H9 (cell line): ENCODE measurements at regions not wholly inside any gene's neighbourhood (a gene's known extent, or its start where the extent isn't known, plus 50 kb on each side); places are given as distances from the start of the nearest gene placed in this dataset.

Source experiments
- DNase-seq: peaks from one replicate; pipeline ENCODE4 v3.0.0-alpha.2; 2017
- H2AFZ ChIP-seq: one replicate; pipeline ENCODE4 v1.6.1; 2013; ENCODE audit warnings: mild to moderate bottlenecking, low read length, control low read depth, moderate library complexity
- H2AK5ac ChIP-seq: 2 replicates; pipeline ENCODE4 v1.6.1; 2013; ENCODE audit warnings: low read length, control low read depth, mixed read lengths; ENCODE audit not compliant: insufficient read length
- H2BK120ac ChIP-seq: one replicate; pipeline ENCODE4 v1.6.1; 2013; ENCODE audit warnings: low read depth, mild to moderate bottlenecking, low read length, control low read depth, inconsistent platforms; ENCODE audit not compliant: poor library complexity, severe bottlenecking
- H2BK12ac ChIP-seq: 2 replicates; pipeline ENCODE4 v1.6.1; 2013; ENCODE audit warnings: low read length, control low read depth, mixed read lengths, low read depth; ENCODE audit not compliant: insufficient read length
- H2BK15ac ChIP-seq: 2 replicates; pipeline ENCODE4 v1.6.1; 2013; ENCODE audit warnings: low read depth, low read length, control low read depth
- H2BK20ac ChIP-seq: one replicate; pipeline ENCODE4 v1.6.1; 2013; ENCODE audit warnings: low read depth, mild to moderate bottlenecking, low read length, control low read depth, inconsistent platforms; ENCODE audit not compliant: poor library complexity, severe bottlenecking
- H2BK5ac ChIP-seq: 2 replicates; pipeline ENCODE4 v1.6.1; 2013; ENCODE audit warnings: low read length, control low read depth, mixed read lengths; ENCODE audit not compliant: insufficient read length
- H3K14ac ChIP-seq: 2 replicates; pipeline ENCODE4 v1.6.1; 2013; ENCODE audit warnings: low read length, control low read depth; ENCODE audit not compliant: insufficient read depth
- H3K18ac ChIP-seq: 2 replicates; pipeline ENCODE4 v1.6.1; 2013; ENCODE audit warnings: low read depth, mild to moderate bottlenecking, mixed read lengths, low read length, control low read depth; ENCODE audit not compliant: insufficient read length
- H3K23ac ChIP-seq: 2 replicates; pipeline ENCODE4 v1.6.1; 2013; ENCODE audit warnings: low read length, control low read depth, mixed read lengths, low read depth; ENCODE audit not compliant: insufficient read length
- H3K23me2 ChIP-seq: 2 replicates; pipeline ENCODE4 v1.6.1; 2013; ENCODE audit warnings: low read depth, mild to moderate bottlenecking, mixed read lengths, low read length, control low read depth; ENCODE audit not compliant: insufficient read length, poor library complexity, severe bottlenecking
- H3K27ac ChIP-seq: 2 replicates; pipeline ENCODE4 v1.5.1; 2013; ENCODE audit warnings: low read length, control low read depth, mixed read lengths, low read depth; ENCODE audit not compliant: insufficient read length
- H3K27me3 ChIP-seq: 2 replicates; pipeline ENCODE4 v1.6.1; 2013; ENCODE audit warnings: low read length, control low read depth, inconsistent platforms; ENCODE audit not compliant: insufficient read depth
- H3K4ac ChIP-seq: 2 replicates; pipeline ENCODE4 v1.6.1; 2013; ENCODE audit warnings: low read depth, mild to moderate bottlenecking, control low read depth, inconsistent platforms, low read length, moderate library complexity
- H3K4me1 ChIP-seq: 2 replicates; pipeline ENCODE4 v1.6.1; 2013; ENCODE audit warnings: low read length, control low read depth, inconsistent platforms; ENCODE audit not compliant: insufficient read depth
- H3K4me2 ChIP-seq: 2 replicates; pipeline ENCODE4 v1.6.1; 2013; ENCODE audit warnings: low read length, control low read depth, mixed read lengths; ENCODE audit not compliant: insufficient read length, insufficient read depth
- H3K56ac ChIP-seq: 2 replicates; pipeline ENCODE4 v1.6.1; 2013; ENCODE audit warnings: low read depth, mild to moderate bottlenecking, mixed read lengths, low read length, control low read depth; ENCODE audit not compliant: insufficient read length
- H3K79me1 ChIP-seq: 2 replicates; pipeline ENCODE4 v1.6.1; 2013; ENCODE audit warnings: low read depth, mild to moderate bottlenecking, moderate library complexity, low read length, control low read depth, inconsistent platforms; ENCODE audit not compliant: insufficient read depth, poor library complexity, severe bottlenecking
- H3K79me2 ChIP-seq: 2 replicates; pipeline ENCODE4 v1.6.1; 2013; ENCODE audit warnings: low read length, control low read depth, inconsistent platforms; ENCODE audit not compliant: insufficient read depth
- H3K9ac ChIP-seq: 2 replicates; pipeline ENCODE4 v1.6.1; 2013; ENCODE audit warnings: low read length, control low read depth, mixed read lengths; ENCODE audit not compliant: insufficient read length; ENCODE audit errors: extremely low read depth
- H3K9me3 ChIP-seq: one replicate; pipeline ENCODE4 v1.6.1; 2013; ENCODE audit warnings: low read depth, low read length, inconsistent platforms; ENCODE audit not compliant: control insufficient read depth
- H3T11ph ChIP-seq: one replicate; pipeline ENCODE4 v1.6.1; 2013; ENCODE audit warnings: mild to moderate bottlenecking, low read length, control low read depth, inconsistent platforms
- H4K20me1 ChIP-seq: one replicate; pipeline ENCODE4 v1.6.1; 2013; ENCODE audit not compliant: control insufficient read depth, insufficient read length, insufficient read depth
- H4K5ac ChIP-seq: 2 replicates; pipeline ENCODE4 v1.6.1; 2013; ENCODE audit warnings: low read depth, mild to moderate bottlenecking, mixed read lengths, low read length, control low read depth; ENCODE audit not compliant: insufficient read length
- H4K8ac ChIP-seq: replicated peaks from 2 replicates; pipeline ENCODE4 v1.6.1; 2013; ENCODE audit warnings: low read length, control low read depth, mixed read lengths, low read depth; ENCODE audit not compliant: insufficient read length
- H4K91ac ChIP-seq: 2 replicates; pipeline ENCODE4 v1.6.1; 2013; ENCODE audit warnings: low read depth, mild to moderate bottlenecking, moderate library complexity, mixed read lengths, low read length, control low read depth; ENCODE audit not compliant: insufficient read length
- H3K27ac Mint-ChIP-seq, 3 experiments: 2 replicates in 2 of 3; 3 replicates in 1 of 3; pipeline ENCODE4 v1.8.0; 2020 to 2021; ENCODE audit warnings: mixed read lengths in 3 of 3, mild to moderate bottlenecking in 1 of 3, moderate library complexity in 1 of 3
- H3K27me3 Mint-ChIP-seq: 2 replicates; pipeline ENCODE4 v1.8.0; 2021; ENCODE audit warnings: low read depth, mild to moderate bottlenecking, moderate library complexity, mixed read lengths
- H3K36me3 Mint-ChIP-seq, 3 experiments: 2 replicates in 2 of 3; 3 replicates in 1 of 3; pipeline ENCODE4 v1.8.0; 2020 to 2021; ENCODE audit warnings: low read depth in 3 of 3, mixed read lengths in 3 of 3; ENCODE audit not compliant: insufficient read depth in 1 of 3
- H3K4me1 Mint-ChIP-seq, 2 experiments: 2 replicates each; pipeline ENCODE4 v1.8.0; 2020; ENCODE audit warnings: mixed read lengths in 2 of 2
- H3K4me3 Mint-ChIP-seq, 2 experiments: 2 replicates in 1 of 2; 3 replicates in 1 of 2; pipeline ENCODE4 v1.8.0; 2020 to 2021; ENCODE audit warnings: mild to moderate bottlenecking in 2 of 2, mixed read lengths in 2 of 2, moderate library complexity in 1 of 2
- H3K9me3 Mint-ChIP-seq, 2 experiments: 2 replicates in 1 of 2; 3 replicates in 1 of 2; pipeline ENCODE4 v1.8.0; 2020; ENCODE audit warnings: mild to moderate bottlenecking in 2 of 2, mixed read lengths in 2 of 2, moderate library complexity in 1 of 2
- CTCF ChIP-seq: fragments of 200-600 bp; sonication (generic); conservative IDR thresholded peaks from 3 replicates; pipeline ENCODE4 v1.8.0; 2021; ENCODE audit warnings: antibody characterized with exemption, mild to moderate bottlenecking
- WGBS: extraction: QIAGEN DNeasy Blood & Tissue Kit; methylation state at CpG from one replicate; pipeline ENCODE4 v1.1.7; 2013; ENCODE audit warnings: missing lambda C conversion rate, low lambda C conversion rate, mixed read lengths; ENCODE audit not compliant: insufficient read length; ENCODE audit errors: extremely low coverage; 5-methylcytosine and 5-hydroxymethylcytosine counted together

- H3K4ac ChIP-seq = no peak overlapping the region
- no peak overlapping the region for H2BK120ac ChIP-seq
- H3K4me1 ChIP-seq = no peaks in the 10 kb centered on the region; the same call in 1 of the 2 replicates
- no peak overlapping the region for H2BK12ac ChIP-seq
- H3K9me3 Mint-ChIP-seq = no peaks in the 10 kb centered on the region
- DNase-seq = no peak
- TF ChIP-seq CTCF = no peak
- H3K23me2 ChIP-seq = no peaks in the 10 kb centered on the region
- peaks cover 11 to 15% of the 10 kb centered on the region in 2 experiments for H3K4me1 Mint-ChIP-seq
- H2BK5ac ChIP-seq = no peak overlapping the region
- H4K91ac ChIP-seq = no peak overlapping the region
- H3K14ac ChIP-seq = no peak overlapping the region
- H3K27ac Mint-ChIP-seq = no peak overlapping the region
- no peak overlapping the region for H3T11ph ChIP-seq
- H4K5ac ChIP-seq = no peak overlapping the region
- H3K9me3 ChIP-seq = no peaks in the 10 kb centered on the region
- no CpG with 5 or more reads among the region's 1 CpG for WGBS
- H3K4me2 ChIP-seq = no peak overlapping the region
- no peak overlapping the region for H3K27ac ChIP-seq
- no peaks in the 10 kb centered on the region for H3K27me3 Mint-ChIP-seq
- no peaks in the 10 kb centered on the region for H4K20me1 ChIP-seq
- H3K27me3 ChIP-seq = no peaks in the 10 kb centered on the region
- H3K4me3 Mint-ChIP-seq = no peak overlapping the region
- H2AFZ ChIP-seq = no peak overlapping the region
- no peak overlapping the region for H3K9ac ChIP-seq
- no peaks in the 10 kb centered on the region for H3K36me3 Mint-ChIP-seq
- H2BK20ac ChIP-seq = no peak overlapping the region
- H4K8ac ChIP-seq = no peak overlapping the region
- no peak overlapping the region for H3K18ac ChIP-seq
- H3K56ac ChIP-seq = no peak overlapping the region
- H3K79me1 ChIP-seq = no peaks in the 10 kb centered on the region
- no peak overlapping the region for H2BK15ac ChIP-seq
- no peak overlapping the region for H2AK5ac ChIP-seq
- H3K23ac ChIP-seq = no peak overlapping the region
- H3K79me2 ChIP-seq = no peaks in the 10 kb centered on the region
These were observed 214.6 kb upstream of the CTSO start for GRCh38 chr4:156168288-156168687.
